ENCODE measurements at regions not wholly inside any gene's neighbourhood (a gene's known extent, or its start where the extent isn't known, plus 50 kb on each side); places are given as distances from the start of the nearest gene placed in this dataset.

- peak in 4 of 7 donors; percentile 1 to 23 (median 8) for DNase-seq
- intact Hi-C loops (cut with DNase I): no loop called here
- no peaks in the 10 kb centered on the region for H3K36me3 ChIP-seq (replicated peaks in 1 of 2)
- TF ChIP-seq CTCF (IDR thresholded peaks at IDR 0.05) (no peak), POLR2A (IDR thresholded peaks at IDR 0.05) (no peak)
- no peaks in the 10 kb centered on the region for H3K4me1 ChIP-seq (replicated peaks in 1 of 2)
- no peaks in the 10 kb centered on the region for H3K9me3 ChIP-seq (replicated peaks in 1 of 3)
- H3K27ac ChIP-seq: no peak overlapping the region
- no peak overlapping the region for H3K4me3 ChIP-seq
- H3K27me3 ChIP-seq: peaks cover 6% of the 10 kb centered on the region
- WGBS, 4 donors: 78 to 85% (median 81%) methylated on average over 13 of the region's 13 CpGs
These were observed 527.8 kb downstream of the BRD1 start for GRCh38 chr22:49299821-49300231.

GRCh38 chr22:49298834-49299750, 528.6 kb downstream of the BRD1 start:
- TF ChIP-seq CTCF (IDR thresholded peaks at IDR 0.05) (no peak), POLR2A (IDR thresholded peaks at IDR 0.05) (no peak)

GRCh38 chr22:49297871-49298721, 529.6 kb downstream of the BRD1 start:
- TF ChIP-seq POLR2A (IDR thresholded peaks at IDR 0.05): no peak
- no peak for TF ChIP-seq CTCF (IDR thresholded peaks at IDR 0.05)
- H3K36me3 ChIP-seq (replicated peaks in 1 of 2): no peaks in the 10 kb centered on the region
- peak in 4 of 7 donors; percentile 7 to 34 (median 8) for DNase-seq

More at GRCh38 chr22:49298834-49299750, 528.6 kb downstream of the BRD1 start:
- Histone ChIP-seq H3K9me3 (replicated peaks in 1 of 3) (no peaks in the 10 kb centered on the region), H3K4me1 (replicated peaks in 1 of 2) (no peaks in the 10 kb centered on the region), H3K27ac (no peak overlapping the region), H3K4me3 (no peak overlapping the region), H3K27me3 (no peaks in the 10 kb centered on the region), H3K36me3 (replicated peaks in 1 of 2) (no peaks in the 10 kb centered on the region)
- peak in 4 of 7 donors; percentile 3 to 11 (median 6) for DNase-seq
- intact Hi-C loops (cut with DNase I): no loop called here
- WGBS, 4 donors: 81 to 88% (median 85%) methylated on average over 27 to 34 of the region's 34 CpGs

GRCh38 chr22:49297286-49297870, 530.3 kb downstream of the BRD1 start:
- peak in 3 of 7 donors; percentile 3 to 38 (median 8) for DNase-seq
- no peak for TF ChIP-seq POLR2A (IDR thresholded peaks at IDR 0.05)
- TF ChIP-seq CTCF (IDR thresholded peaks at IDR 0.05): no peak

More at GRCh38 chr22:49297871-49298721, 529.6 kb downstream of the BRD1 start:
- Histone ChIP-seq H3K27me3 (no peaks in the 10 kb centered on the region), H3K9me3 (replicated peaks in 1 of 3) (no peaks in the 10 kb centered on the region), H3K27ac (no peak overlapping the region), H3K4me1 (replicated peaks in 1 of 2) (no peaks in the 10 kb centered on the region), H3K4me3 (no peak overlapping the region)
- WGBS, 4 donors: 64 to 71% (median 68%) methylated on average over 28 to 39 of the region's 39 CpGs
- intact Hi-C loops (cut with DNase I): no loop called here

More at GRCh38 chr22:49297286-49297870, 530.3 kb downstream of the BRD1 start:
- no peak overlapping the region for H3K27ac ChIP-seq
- intact Hi-C loops (cut with DNase I): no loop called here
- H3K27me3 ChIP-seq: no peaks in the 10 kb centered on the region
- no peaks in the 10 kb centered on the region for H3K9me3 ChIP-seq (replicated peaks in 1 of 3)
- 84 to 89% (median 88%) methylated on average over 13 to 27 of the region's 27 CpGs for WGBS, 4 donors
- H3K4me1 ChIP-seq (replicated peaks in 1 of 2): no peaks in the 10 kb centered on the region
- no peak overlapping the region for H3K4me3 ChIP-seq
- H3K36me3 ChIP-seq (replicated peaks in 1 of 2): no peaks in the 10 kb centered on the region

Data from adrenal gland (tissue), 9 donors.